T-helper 2 cell treated with Interferon-gamma antibody and Interleukin-4, amounts not matched to agents 5 μg/mL and 100 μg/mL, for 36 hours (primary cell): ENCODE measurements at regions not wholly inside any gene's neighbourhood (a gene's known extent, or its start where the extent isn't known, plus 50 kb on each side); places are given as distances from the start of the nearest gene placed in this dataset.
"Not testable (repeated sequence)": the region's sequence is repeated elsewhere in the genome, so short reads cannot be mapped to it uniquely, and the experiment has no call there.

ENCODE experiments used
- DNase-seq: peaks from one replicate; pipeline ENCODE4 v3.0.0; 2021; ENCODE audit warnings: low spot score
- H3K27ac Mint-ChIP-seq: one replicate; pipeline ENCODE4 v1.8.0; 2021; ENCODE audit warnings: mild to moderate bottlenecking, mixed read lengths
- H3K27me3 Mint-ChIP-seq: one replicate; pipeline ENCODE4 v1.8.0; 2021; ENCODE audit warnings: low read depth, mixed read lengths
- H3K36me3 Mint-ChIP-seq: one replicate; pipeline ENCODE4 v1.8.0; 2021; ENCODE audit warnings: low read depth, mixed read lengths
- H3K4me1 Mint-ChIP-seq: one replicate; pipeline ENCODE4 v1.8.0; 2021; ENCODE audit warnings: low read depth, mixed read lengths
- H3K4me3 Mint-ChIP-seq: one replicate; pipeline ENCODE4 v1.8.0; 2022; ENCODE audit warnings: mild to moderate bottlenecking, moderate library complexity, mixed read lengths
- H3K9me3 Mint-ChIP-seq: one replicate; pipeline ENCODE4 v1.8.0; 2021; ENCODE audit warnings: mixed read lengths

- no peak overlapping the region for H3K4me3 Mint-ChIP-seq
- DNase-seq: no peak
- H3K27me3 Mint-ChIP-seq: no peaks in the 10 kb centered on the region
- no peaks in the 10 kb centered on the region for H3K4me1 Mint-ChIP-seq
- H3K9me3 Mint-ChIP-seq: no peaks in the 10 kb centered on the region
- H3K36me3 Mint-ChIP-seq: no peaks in the 10 kb centered on the region
- H3K27ac Mint-ChIP-seq: no peak overlapping the region
Observed at GRCh38 chr18:59038295-59039039, 101.2 kb upstream of the SEC11C start.

- not testable (repeated sequence) for H3K27me3 Mint-ChIP-seq, H3K36me3 Mint-ChIP-seq, H3K4me1 Mint-ChIP-seq, H3K9me3 Mint-ChIP-seq, DNase-seq, H3K27ac Mint-ChIP-seq, H3K4me3 Mint-ChIP-seq
Observed at GRCh38 chr18:59039040-59039320, 100.7 kb upstream of the SEC11C start.

- H3K27ac Mint-ChIP-seq: no peak overlapping the region
- DNase-seq: no peak
- H3K36me3 Mint-ChIP-seq: no peaks in the 10 kb centered on the region
- H3K27me3 Mint-ChIP-seq: no peaks in the 10 kb centered on the region
- H3K9me3 Mint-ChIP-seq: no peaks in the 10 kb centered on the region
- no peaks in the 10 kb centered on the region for H3K4me1 Mint-ChIP-seq
- no peak overlapping the region for H3K4me3 Mint-ChIP-seq
Observed at GRCh38 chr18:59039449-59039848, 100.2 kb upstream of the SEC11C start.

GRCh38 chr18:59040770-59041148 lies 98.9 kb upstream of the SEC11C start:
- Mint-ChIP-seq H3K27ac (no peak overlapping the region), H3K27me3 (no peaks in the 10 kb centered on the region), H3K4me3 (no peak overlapping the region), H3K4me1 (no peaks in the 10 kb centered on the region), H3K9me3 (no peaks in the 10 kb centered on the region), H3K36me3 (no peaks in the 10 kb centered on the region)
- DNase-seq: no peak

GRCh38 chr18:59041296-59041695 lies 98.4 kb upstream of the SEC11C start:
- Mint-ChIP-seq H3K4me3 (no peak overlapping the region), H3K36me3 (no peaks in the 10 kb centered on the region), H3K9me3 (no peaks in the 10 kb centered on the region), H3K27me3 (no peaks in the 10 kb centered on the region), H3K27ac (no peak overlapping the region), H3K4me1 (no peaks in the 10 kb centered on the region)
- DNase-seq: no peak

- Mint-ChIP-seq H3K27ac (no peak overlapping the region), H3K27me3 (no peaks in the 10 kb centered on the region), H3K4me1 (no peaks in the 10 kb centered on the region), H3K9me3 (no peaks in the 10 kb centered on the region), H3K4me3 (no peak overlapping the region), H3K36me3 (no peaks in the 10 kb centered on the region)
- no peak for DNase-seq
Observed at GRCh38 chr18:59041819-59042815, 97.6 kb upstream of the SEC11C start.

- H3K36me3 Mint-ChIP-seq: no peaks in the 10 kb centered on the region
- no peaks in the 10 kb centered on the region for H3K27me3 Mint-ChIP-seq
- H3K4me3 Mint-ChIP-seq: no peak overlapping the region
- H3K9me3 Mint-ChIP-seq: no peaks in the 10 kb centered on the region
- DNase-seq: no peak
- H3K27ac Mint-ChIP-seq: no peak overlapping the region
- no peaks in the 10 kb centered on the region for H3K4me1 Mint-ChIP-seq
Observed at GRCh38 chr18:59044855-59045254, 94.8 kb upstream of the SEC11C start.

- H3K9me3 Mint-ChIP-seq: no peaks in the 10 kb centered on the region
- H3K36me3 Mint-ChIP-seq: no peaks in the 10 kb centered on the region
- H3K27ac Mint-ChIP-seq: no peak overlapping the region
- H3K27me3 Mint-ChIP-seq: no peaks in the 10 kb centered on the region
- H3K4me3 Mint-ChIP-seq: no peak overlapping the region
- DNase-seq: no peak
- no peaks in the 10 kb centered on the region for H3K4me1 Mint-ChIP-seq
Observed at GRCh38 chr18:59047321-59048047, 92.2 kb upstream of the SEC11C start.

- Mint-ChIP-seq H3K4me1 (no peaks in the 10 kb centered on the region), H3K27me3 (no peaks in the 10 kb centered on the region), H3K36me3 (no peaks in the 10 kb centered on the region), H3K9me3 (no peaks in the 10 kb centered on the region), H3K4me3 (no peak overlapping the region), H3K27ac (no peak overlapping the region)
- DNase-seq: no peak
Observed at GRCh38 chr18:59048048-59048363, 91.7 kb upstream of the SEC11C start.

- H3K36me3 Mint-ChIP-seq: no peaks in the 10 kb centered on the region
- H3K9me3 Mint-ChIP-seq: no peaks in the 10 kb centered on the region
- no peaks in the 10 kb centered on the region for H3K4me1 Mint-ChIP-seq
Observed at GRCh38 chr18:59048378-59048777, 91.3 kb upstream of the SEC11C start.

GRCh38 chr18:59049721-59050660 lies 89.7 kb upstream of the SEC11C start:
- peaks cover 3% of the 10 kb centered on the region for H3K27me3 Mint-ChIP-seq

More at GRCh38 chr18:59048378-59048777, 91.3 kb upstream of the SEC11C start:
- DNase-seq: no peak
- H3K4me3 Mint-ChIP-seq: no peak overlapping the region
- peaks cover 2% of the 10 kb centered on the region for H3K27me3 Mint-ChIP-seq
- no peak overlapping the region for H3K27ac Mint-ChIP-seq

GRCh38 chr18:59050661-59051057 lies 89.0 kb upstream of the SEC11C start:
- Mint-ChIP-seq H3K4me1 (no peaks in the 10 kb centered on the region), H3K4me3 (no peak overlapping the region), H3K9me3 (no peaks in the 10 kb centered on the region), H3K27ac (no peak overlapping the region), H3K36me3 (no peaks in the 10 kb centered on the region), H3K27me3 (peaks cover 3% of the 10 kb centered on the region)
- DNase-seq: no peak

More at GRCh38 chr18:59049721-59050660, 89.7 kb upstream of the SEC11C start:
- H3K36me3 Mint-ChIP-seq: no peaks in the 10 kb centered on the region
- H3K9me3 Mint-ChIP-seq: no peaks in the 10 kb centered on the region
- no peaks in the 10 kb centered on the region for H3K4me1 Mint-ChIP-seq
- no peak for DNase-seq
- H3K27ac Mint-ChIP-seq: no peak overlapping the region
- H3K4me3 Mint-ChIP-seq: no peak overlapping the region

- Mint-ChIP-seq H3K27me3 (peaks cover 3% of the 10 kb centered on the region), H3K4me3 (no peak overlapping the region), H3K9me3 (no peaks in the 10 kb centered on the region), H3K27ac (no peak overlapping the region), H3K36me3 (no peaks in the 10 kb centered on the region), H3K4me1 (no peaks in the 10 kb centered on the region)
- no peak for DNase-seq
Observed at GRCh38 chr18:59051470-59052165, 88.1 kb upstream of the SEC11C start.
